ENCODE measurements at regions not wholly inside any gene's neighbourhood (a gene's known extent, or its start where the extent isn't known, plus 50 kb on each side); places are given as distances from the start of the nearest gene placed in this dataset.
"Not testable (repeated sequence)": the region's sequence is repeated elsewhere in the genome, so short reads cannot be mapped to it uniquely, and the experiment has no call there.

DNA sequence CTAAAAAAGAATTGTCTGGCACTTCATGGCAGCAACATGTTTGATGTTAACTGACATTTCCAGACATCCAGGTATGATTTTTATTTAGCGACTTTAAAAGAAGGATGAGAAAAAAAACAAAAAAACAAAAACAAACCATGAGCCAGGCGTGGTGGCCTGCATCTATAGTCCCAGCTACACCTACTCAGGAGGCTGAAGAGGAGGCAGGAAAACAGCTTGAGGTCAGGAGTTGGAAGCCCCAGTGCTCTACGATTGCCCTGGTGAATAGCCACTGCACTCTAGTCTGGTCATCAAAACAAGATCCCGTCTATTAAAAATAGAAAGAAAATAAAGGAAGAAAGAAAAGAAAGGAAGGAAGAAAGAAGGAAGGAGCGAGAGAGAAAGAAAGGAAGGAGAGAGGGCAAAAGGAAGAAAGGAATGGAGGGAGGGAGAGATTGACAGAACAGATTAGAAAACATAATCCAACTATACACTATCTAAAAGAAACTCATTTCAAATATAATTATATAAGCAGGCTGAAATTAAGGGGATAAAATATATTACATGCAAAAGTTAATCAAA, 141.6 kb downstream of the TRIM27 start:
- no peak overlapping the region for H3K4me3 ChIP-seq (ENCODE audit: low read depth, low read length)
- TF ChIP-seq, protein P1, sequence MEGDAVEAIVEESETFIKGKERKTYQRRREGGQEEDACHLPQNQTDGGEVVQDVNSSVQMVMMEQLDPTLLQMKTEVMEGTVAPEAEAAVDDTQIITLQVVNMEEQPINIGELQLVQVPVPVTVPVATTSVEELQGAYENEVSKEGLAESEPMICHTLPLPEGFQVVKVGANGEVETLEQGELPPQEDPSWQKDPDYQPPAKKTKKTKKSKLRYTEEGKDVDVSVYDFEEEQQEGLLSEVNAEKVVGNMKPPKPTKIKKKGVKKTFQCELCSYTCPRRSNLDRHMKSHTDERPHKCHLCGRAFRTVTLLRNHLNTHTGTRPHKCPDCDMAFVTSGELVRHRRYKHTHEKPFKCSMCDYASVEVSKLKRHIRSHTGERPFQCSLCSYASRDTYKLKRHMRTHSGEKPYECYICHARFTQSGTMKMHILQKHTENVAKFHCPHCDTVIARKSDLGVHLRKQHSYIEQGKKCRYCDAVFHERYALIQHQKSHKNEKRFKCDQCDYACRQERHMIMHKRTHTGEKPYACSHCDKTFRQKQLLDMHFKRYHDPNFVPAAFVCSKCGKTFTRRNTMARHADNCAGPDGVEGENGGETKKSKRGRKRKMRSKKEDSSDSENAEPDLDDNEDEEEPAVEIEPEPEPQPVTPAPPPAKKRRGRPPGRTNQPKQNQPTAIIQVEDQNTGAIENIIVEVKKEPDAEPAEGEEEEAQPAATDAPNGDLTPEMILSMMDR (IDR thresholded peaks at IDR 0.05; ENCODE audit: borderline replicate concordance, insufficient read depth, low read depth, low read length): no peak

DNA sequence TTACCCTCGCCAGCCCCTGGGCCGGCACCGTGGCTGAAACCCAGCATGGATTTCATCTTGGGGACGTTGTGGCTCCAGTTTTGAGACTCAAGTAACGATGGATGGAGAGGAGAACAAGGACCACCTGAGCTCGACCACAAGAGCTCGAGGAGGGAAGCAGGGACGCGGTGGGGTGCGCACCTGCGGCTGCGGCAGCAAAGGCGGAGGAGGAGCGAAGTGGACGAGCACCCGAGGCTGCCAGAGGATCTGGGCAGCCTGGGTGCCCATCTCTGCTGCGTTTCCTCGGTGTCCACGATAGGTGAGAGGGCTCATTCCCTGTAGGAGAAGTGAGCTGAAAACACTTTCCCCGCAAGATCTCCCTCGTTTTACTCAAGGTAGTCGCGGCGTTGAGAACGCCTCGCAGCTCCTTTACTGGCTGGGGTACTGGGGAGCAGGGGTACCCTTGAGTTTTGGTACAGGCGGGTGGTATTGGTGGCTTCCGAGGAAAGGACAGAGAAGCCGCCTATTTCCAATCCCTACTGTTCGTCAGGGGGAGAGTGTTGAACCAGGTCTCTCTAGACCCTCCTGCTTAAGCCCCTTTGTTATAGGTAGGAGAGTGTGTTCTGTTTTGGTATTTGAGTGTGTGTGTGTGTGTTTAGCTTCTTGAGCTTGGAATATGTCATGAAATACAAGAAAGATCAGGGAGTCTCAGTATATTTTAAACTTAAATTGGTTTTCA, 137.7 kb downstream of the TRIM27 start:
- TF ChIP-seq, protein P1 (IDR thresholded peaks at IDR 0.05; ENCODE audit: borderline replicate concordance, insufficient read depth, low read depth, low read length): no peak
- no peak overlapping the region for H3K4me3 ChIP-seq (ENCODE audit: low read depth, low read length)

DNA sequence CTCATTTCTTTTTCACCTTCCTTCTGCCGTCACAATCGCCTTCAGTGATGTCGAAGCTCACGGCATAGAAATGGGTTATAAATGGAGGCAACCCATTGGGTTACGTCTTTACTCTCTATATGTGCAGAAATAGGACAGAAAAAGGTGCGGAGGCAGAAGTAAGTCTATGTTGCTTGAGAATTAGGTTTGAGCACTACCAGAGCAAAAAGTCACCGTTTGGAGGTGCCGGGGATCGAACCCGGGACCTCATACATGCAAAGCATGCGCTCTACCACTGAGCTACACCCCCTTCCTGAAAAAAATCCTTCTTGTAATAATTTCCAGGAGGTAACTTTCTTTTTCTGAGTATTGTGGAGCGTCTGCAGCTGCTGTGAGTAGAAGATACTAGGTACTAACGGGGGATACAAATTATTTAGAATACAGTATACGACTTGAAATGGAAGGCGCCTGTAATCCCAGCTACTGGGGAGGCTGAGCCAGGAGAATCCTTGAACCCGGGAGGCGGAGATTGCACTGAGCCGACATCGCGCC, 134.2 kb downstream of the TRIM27 start:
- TF ChIP-seq, protein P1 (IDR thresholded peaks at IDR 0.05; ENCODE audit: borderline replicate concordance, insufficient read depth, low read depth, low read length): no peak
- peak overlapping the region; percentile 24 for H3K4me3 ChIP-seq (ENCODE audit: low read depth, low read length)

DNA sequence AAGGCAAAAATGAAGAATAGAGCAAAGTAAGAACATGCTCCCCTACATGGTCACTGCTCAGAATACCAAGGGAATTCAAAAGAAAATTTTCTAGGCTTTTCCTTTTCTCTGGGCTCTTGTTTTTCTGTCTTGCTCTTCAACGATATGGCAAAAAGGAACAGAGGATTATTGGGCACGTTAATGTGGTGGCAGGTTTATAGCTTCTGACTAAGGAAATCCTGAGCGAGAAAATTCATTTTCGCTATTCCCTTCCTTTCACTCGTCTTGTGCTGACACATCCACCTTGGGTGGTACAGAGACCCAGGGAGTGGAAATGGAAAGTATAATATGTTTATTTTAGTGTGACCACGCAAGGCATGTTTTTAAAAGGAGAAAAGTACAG, 132.8 kb downstream of the TRIM27 start:
- TF ChIP-seq, protein P1 (IDR thresholded peaks at IDR 0.05; ENCODE audit: borderline replicate concordance, insufficient read depth, low read depth, low read length): no peak
- no peak overlapping the region for H3K4me3 ChIP-seq (ENCODE audit: low read depth, low read length)

DNA sequence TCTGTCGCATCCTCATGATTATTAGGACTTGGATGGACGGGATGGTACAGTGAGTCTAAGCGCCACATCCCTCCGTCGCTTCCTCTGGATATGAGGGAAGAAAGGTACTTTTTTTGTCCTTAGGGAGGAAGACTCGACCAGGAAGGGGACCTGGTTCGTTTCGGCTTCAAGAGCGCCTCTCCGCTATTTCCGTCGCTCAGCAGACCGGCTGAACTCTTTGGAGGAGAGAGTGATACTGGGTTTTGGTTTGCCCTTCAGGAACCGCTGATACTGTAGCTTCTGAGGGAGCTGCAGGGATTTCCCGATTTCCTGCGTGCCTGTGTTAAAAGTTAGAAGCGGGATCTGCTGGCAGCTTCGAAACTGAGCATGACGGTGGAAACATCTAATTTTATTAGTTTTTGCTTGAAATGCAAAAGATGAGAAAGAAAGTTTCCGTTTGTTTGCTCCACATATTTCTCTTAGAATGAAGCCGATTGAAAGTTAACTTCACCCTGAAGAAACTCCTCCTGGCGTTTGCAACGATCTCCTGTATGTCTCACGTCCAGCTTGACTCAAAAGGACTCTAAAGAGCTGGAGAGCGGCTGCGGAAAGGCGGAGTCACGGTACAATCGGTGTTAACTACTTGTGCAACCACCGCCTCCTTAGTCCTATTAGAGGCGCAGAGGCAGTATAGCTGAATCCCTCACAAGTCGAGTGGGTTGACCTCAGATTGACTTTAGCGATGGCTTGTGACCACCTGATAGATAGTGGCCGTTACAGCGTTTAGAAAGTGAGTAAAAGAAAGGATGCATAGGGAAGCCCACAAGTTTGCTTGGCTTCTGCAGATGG, 129.4 kb downstream of the TRIM27 start:
- H3K4me3 ChIP-seq (ENCODE audit: low read depth, low read length): no peak overlapping the region

DNA sequence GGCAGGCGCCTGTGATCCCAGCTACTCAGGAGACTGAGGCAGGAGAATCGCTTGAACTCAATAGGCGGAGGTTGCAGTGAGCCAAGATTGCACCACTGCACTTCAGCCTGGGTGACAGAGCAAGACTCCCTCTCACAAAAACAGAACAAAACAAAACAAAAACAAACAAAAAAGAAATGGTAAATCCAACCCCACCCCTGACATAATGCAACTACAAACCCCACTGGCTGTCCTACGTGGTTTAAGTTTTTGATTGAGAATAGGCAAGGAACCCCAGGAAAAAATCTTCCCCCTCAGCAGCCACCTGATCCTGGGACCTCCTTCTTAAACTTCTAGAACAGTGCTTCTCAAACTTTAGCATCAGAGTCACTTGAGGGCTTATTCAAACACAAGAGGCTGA, 123.1 kb downstream of the TRIM27 start:
- not testable (repeated sequence) for H3K4me3 ChIP-seq (ENCODE audit: low read depth, low read length)

More for the DNA sequence above, 129.4 kb downstream of the TRIM27 start:
- TF ChIP-seq, protein P1 (IDR thresholded peaks at IDR 0.05; ENCODE audit: borderline replicate concordance, insufficient read depth, low read depth, low read length): no peak
